ENCODE measurements at regions not wholly inside any gene's neighbourhood (a gene's known extent, or its start where the extent isn't known, plus 50 kb on each side); places are given as distances from the start of the nearest gene placed in this dataset.

DNA sequence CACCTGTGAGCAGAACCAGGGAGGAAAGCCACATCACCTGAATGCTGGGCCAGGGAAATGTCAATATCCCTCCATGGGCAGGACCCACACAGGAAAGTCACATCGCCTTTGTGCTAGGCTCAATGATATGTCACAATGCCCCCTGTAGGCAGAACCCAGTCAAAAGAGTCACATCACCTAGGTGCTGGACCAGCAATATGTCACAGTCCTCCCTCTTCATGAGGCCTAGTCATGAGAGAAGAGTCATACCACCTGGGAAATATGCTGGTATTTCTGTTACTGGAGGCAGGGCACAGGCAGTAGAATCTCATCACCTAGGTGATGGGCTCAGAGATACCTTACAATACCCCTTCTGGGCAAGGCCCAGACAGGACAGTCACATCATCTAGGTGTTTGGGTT is 1843.4 kb downstream of the TP53TG3F start:
- no peaks in the 10 kb centered on the region for H3K27me3 ChIP-seq
- intact Hi-C loops (cut with DNase I): no loop called here
- H3K36me3 ChIP-seq: no peaks in the 10 kb centered on the region
- H3K9me3 ChIP-seq: no peaks in the 10 kb centered on the region
- H3K27ac ChIP-seq: no peak overlapping the region
- H3K4me3 ChIP-seq: no peak overlapping the region
- DNase-seq: no peak
- H3K4me1 ChIP-seq (ENCODE audit: insufficient read depth): no peaks in the 10 kb centered on the region
- TF ChIP-seq POLR2A (IDR thresholded peaks at IDR 0.05) (no peak), EP300 (IDR thresholded peaks at IDR 0.05) (no peak)
- TF ChIP-seq, protein P1, sequence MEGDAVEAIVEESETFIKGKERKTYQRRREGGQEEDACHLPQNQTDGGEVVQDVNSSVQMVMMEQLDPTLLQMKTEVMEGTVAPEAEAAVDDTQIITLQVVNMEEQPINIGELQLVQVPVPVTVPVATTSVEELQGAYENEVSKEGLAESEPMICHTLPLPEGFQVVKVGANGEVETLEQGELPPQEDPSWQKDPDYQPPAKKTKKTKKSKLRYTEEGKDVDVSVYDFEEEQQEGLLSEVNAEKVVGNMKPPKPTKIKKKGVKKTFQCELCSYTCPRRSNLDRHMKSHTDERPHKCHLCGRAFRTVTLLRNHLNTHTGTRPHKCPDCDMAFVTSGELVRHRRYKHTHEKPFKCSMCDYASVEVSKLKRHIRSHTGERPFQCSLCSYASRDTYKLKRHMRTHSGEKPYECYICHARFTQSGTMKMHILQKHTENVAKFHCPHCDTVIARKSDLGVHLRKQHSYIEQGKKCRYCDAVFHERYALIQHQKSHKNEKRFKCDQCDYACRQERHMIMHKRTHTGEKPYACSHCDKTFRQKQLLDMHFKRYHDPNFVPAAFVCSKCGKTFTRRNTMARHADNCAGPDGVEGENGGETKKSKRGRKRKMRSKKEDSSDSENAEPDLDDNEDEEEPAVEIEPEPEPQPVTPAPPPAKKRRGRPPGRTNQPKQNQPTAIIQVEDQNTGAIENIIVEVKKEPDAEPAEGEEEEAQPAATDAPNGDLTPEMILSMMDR (IDR thresholded peaks at IDR 0.05): no peak
- 39 to 58% (median 56%) methylated on average over 1 of the region's 1 CpG for WGBS, 3 donors

DNA sequence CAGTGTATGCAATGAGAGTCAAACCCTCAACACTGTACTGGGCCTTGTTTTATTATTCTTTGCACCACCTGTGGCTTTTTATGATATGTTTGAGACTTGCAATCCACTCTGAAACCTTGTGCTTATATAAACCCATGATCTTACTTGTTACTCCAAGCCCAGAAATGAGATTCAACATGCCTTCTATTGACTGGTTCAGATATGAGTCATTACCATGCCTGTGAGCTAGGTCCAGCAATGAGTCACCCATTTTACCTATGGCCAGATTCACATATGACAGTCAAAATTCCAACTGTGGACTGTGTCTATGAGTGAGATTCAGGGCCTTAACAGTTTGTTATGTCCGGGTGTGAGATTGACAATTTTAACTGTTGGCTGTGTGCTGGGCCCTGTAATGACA is 1846.1 kb downstream of the TP53TG3F start:
- intact Hi-C loops (cut with DNase I): no loop called here
- Histone ChIP-seq H3K36me3 (no peaks in the 10 kb centered on the region), H3K9me3 (no peaks in the 10 kb centered on the region), H3K27me3 (no peaks in the 10 kb centered on the region), H3K4me3 (no peak overlapping the region), H3K27ac (no peak overlapping the region), H3K4me1 (ENCODE audit: insufficient read depth) (no peaks in the 10 kb centered on the region)
- WGBS, 3 donors: 38 to 61% (median 60%) methylated on average over 1 of the region's 1 CpG
- DNase-seq: no peak
- TF ChIP-seq POLR2A (IDR thresholded peaks at IDR 0.05): no peak
- TF ChIP-seq EP300 (IDR thresholded peaks at IDR 0.05): no peak
- TF ChIP-seq, protein P1 (IDR thresholded peaks at IDR 0.05): no peak

DNA sequence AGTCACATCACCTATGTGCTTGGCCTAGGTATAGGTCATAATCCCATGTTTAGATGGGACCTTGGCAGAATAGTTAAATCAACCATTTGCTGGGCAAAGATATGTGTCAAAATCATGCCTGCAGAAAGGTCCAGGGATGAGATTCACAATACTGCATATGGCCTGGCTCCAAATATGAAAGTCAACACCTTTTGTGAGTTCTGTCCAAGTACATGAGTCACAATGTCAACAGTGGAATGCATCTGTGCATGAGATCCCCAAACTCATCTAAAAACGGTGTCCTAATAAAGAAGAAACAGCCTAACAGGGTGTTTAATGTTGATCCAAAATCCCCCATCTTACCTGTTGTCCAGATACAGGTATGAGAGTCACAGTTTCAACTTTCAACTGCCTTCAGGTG is 1847.5 kb downstream of the TP53TG3F start:
- Histone ChIP-seq H3K27ac (no peak overlapping the region), H3K9me3 (no peaks in the 10 kb centered on the region), H3K36me3 (no peaks in the 10 kb centered on the region), H3K4me3 (no peak overlapping the region), H3K27me3 (no peaks in the 10 kb centered on the region), H3K4me1 (ENCODE audit: insufficient read depth) (no peaks in the 10 kb centered on the region)
- DNase-seq: no peak
- TF ChIP-seq POLR2A (IDR thresholded peaks at IDR 0.05) (no peak), EP300 (IDR thresholded peaks at IDR 0.05) (no peak)
- TF ChIP-seq, protein P1 (IDR thresholded peaks at IDR 0.05): no peak
- 3 to 8% (median 5%) methylated on average over 1 of the region's 1 CpG for WGBS, 3 donors
- intact Hi-C loops (cut with DNase I): no loop called here

DNA sequence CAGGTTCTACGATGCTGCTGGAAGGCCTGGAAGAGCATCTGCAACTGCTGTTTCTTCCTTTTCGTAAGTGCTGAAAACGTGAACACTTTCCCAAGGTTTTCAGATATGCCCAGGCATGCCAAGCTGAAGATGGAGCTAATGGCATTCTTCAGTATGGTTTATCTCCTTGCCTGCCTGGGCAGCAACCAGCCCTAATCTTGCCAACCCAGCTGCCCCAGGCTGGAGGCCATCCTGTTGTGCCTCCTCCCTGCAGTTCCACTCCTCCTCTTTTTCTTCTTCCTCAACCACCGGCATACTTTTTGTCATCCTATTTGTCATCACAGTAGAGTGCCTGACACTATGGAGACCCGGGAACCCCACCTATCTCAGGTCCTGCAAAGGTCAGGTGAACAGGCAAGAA is 1849.3 kb downstream of the TP53TG3F start:
- Histone ChIP-seq H3K4me1 (ENCODE audit: insufficient read depth) (no peaks in the 10 kb centered on the region), H3K27ac (no peak overlapping the region), H3K4me3 (no peak overlapping the region), H3K36me3 (no peaks in the 10 kb centered on the region), H3K27me3 (no peaks in the 10 kb centered on the region), H3K9me3 (no peaks in the 10 kb centered on the region)
- WGBS, 3 donors: 63 to 71% (median 66%) methylated on average over 5 of the region's 5 CpGs
- DNase-seq: no peak
- TF ChIP-seq POLR2A (IDR thresholded peaks at IDR 0.05): no peak
- TF ChIP-seq, protein P1 (IDR thresholded peaks at IDR 0.05): no peak
- TF ChIP-seq EP300 (IDR thresholded peaks at IDR 0.05): no peak
- intact Hi-C loops (cut with DNase I): no loop called here

DNA sequence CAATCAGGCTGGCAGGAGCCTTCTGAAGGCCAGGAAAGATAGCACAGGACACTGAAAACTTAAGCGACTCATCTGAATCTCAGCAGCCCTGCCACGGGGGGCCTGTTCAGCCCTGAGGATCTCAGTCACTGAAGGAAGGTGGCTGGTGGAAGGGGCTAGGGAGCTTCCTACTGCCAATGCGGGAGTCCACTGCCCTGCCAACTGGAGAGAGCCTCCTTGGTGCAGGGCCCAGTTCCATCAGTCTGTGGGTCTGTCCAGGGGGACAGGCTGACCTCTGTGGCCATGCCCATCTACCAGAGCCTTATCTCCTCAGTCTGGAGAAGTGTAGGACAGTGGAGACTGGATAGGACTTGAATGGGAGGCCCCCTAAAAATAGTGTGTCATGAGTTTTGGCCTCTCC is 1851.6 kb downstream of the TP53TG3F start:
- intact Hi-C loops (cut with DNase I): no loop called here
- TF ChIP-seq, protein P1 (IDR thresholded peaks at IDR 0.05): no peak
- TF ChIP-seq POLR2A (IDR thresholded peaks at IDR 0.05) (no peak), EP300 (IDR thresholded peaks at IDR 0.05) (no peak)
- Histone ChIP-seq H3K36me3 (no peaks in the 10 kb centered on the region), H3K4me1 (ENCODE audit: insufficient read depth) (no peaks in the 10 kb centered on the region), H3K4me3 (no peak overlapping the region), H3K27me3 (no peaks in the 10 kb centered on the region), H3K27ac (no peak overlapping the region), H3K9me3 (no peaks in the 10 kb centered on the region)
- DNase-seq: no peak
- WGBS, 3 donors: 67 to 71% (median 67%) methylated on average over 3 of the region's 3 CpGs
